Left lung (tissue), 4 donors: ENCODE measurements at regions not wholly inside any gene's neighbourhood (a gene's known extent, or its start where the extent isn't known, plus 50 kb on each side); places are given as distances from the start of the nearest gene placed in this dataset.

ENCODE experiments used
- ATAC-seq: fragments of 200-7000 bp; cut with Tn5 transposase; one replicate; pipeline ENCODE4 v1.9.1; 2020; ENCODE audit warnings: moderate library complexity
- DNase-seq, 4 donors: peaks; one replicate each; pipeline ENCODE4 v3.0.0-alpha.2; 2013 to 2020
- H3K27ac ChIP-seq, 2 donors: fragments of 200-600 bp; sonication (generic) in 1 of 2; one replicate each; pipeline versions ENCODE4 v1.5.0 to v1.8.0; 2020 to 2021
- H3K27me3 ChIP-seq, 2 donors: fragments of 200-600 bp; sonication (generic) in 1 of 2; one replicate each; pipeline versions ENCODE4 v1.5.0 to v1.8.0; 2020 to 2021
- H3K36me3 ChIP-seq, 2 donors: fragments of 200-600 bp; sonication (generic) in 1 of 2; one replicate each; pipeline versions ENCODE4 v1.5.0 to v1.8.0; 2020 to 2021
- H3K4me1 ChIP-seq, 2 donors: fragments of 200-600 bp; one replicate each; pipeline ENCODE4 v1.8.0; 2021
- H3K4me3 ChIP-seq, 2 donors: fragments of 200-600 bp; sonication (generic) in 1 of 2; one replicate each; pipeline versions ENCODE4 v1.5.0 to v1.8.0; 2020 to 2021; ENCODE audit warnings: mild to moderate bottlenecking in 1 of 2
- H3K9me3 ChIP-seq, 2 donors: fragments of 200-600 bp; sonication (generic) in 1 of 2; one replicate each; pipeline versions ENCODE4 v1.5.0 to v1.8.0; 2020 to 2021
- intact Hi-C, 2 donors: fragments of 100-400 bp; cut with DNase I; formaldehyde crosslinking; loops; one replicate each; pipeline versions ENCODE4 v1.11.2 to v1.14.2; 2022
- TF ChIP-seq, protein P1 (sequence below), 2 donors: fragments of 200-600 bp; sonication (generic) in 1 of 2; IDR thresholded peaks; one replicate each; pipeline versions ENCODE4 v1.5.0 to v1.8.0; 2021; ENCODE audit warnings: antibody characterized with exemption in 2 of 2
- donor health status: DM: no; HTN: yes; CAD: no.
- donor health status: DM: no; HTN: no; CAD: no.

DNA sequence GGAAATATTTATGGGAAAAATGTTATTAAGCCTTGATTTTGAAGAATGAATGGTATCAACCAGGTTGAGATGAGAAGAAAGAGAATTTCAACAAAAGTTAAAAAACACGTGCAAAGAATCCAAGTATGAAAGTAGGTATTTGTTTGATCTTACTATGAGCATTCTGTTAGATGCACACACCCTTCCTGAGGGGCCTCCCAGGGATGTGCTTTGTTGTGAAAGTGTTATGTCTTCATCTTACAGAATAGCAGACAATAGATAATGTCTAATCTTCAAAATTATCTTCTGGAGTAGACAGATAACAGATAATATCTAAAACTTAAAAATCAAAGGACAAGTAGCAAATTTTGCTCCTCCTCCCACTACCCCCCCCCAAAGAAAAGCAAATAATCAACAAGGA lies 155.2 kb upstream of the COL3A1 start:
- Histone ChIP-seq H3K27ac (no peak overlapping the region), H3K27me3 (no peaks in the 10 kb centered on the region), H3K4me1 (no peaks in the 10 kb centered on the region), H3K36me3 (no peaks in the 10 kb centered on the region), H3K4me3 (no peak overlapping the region), H3K9me3 (peaks cover 0 to 11% of the 10 kb centered on the region in 2 donors)
- DNase-seq (no peak), ATAC-seq (no peak)
- TF ChIP-seq, protein P1, sequence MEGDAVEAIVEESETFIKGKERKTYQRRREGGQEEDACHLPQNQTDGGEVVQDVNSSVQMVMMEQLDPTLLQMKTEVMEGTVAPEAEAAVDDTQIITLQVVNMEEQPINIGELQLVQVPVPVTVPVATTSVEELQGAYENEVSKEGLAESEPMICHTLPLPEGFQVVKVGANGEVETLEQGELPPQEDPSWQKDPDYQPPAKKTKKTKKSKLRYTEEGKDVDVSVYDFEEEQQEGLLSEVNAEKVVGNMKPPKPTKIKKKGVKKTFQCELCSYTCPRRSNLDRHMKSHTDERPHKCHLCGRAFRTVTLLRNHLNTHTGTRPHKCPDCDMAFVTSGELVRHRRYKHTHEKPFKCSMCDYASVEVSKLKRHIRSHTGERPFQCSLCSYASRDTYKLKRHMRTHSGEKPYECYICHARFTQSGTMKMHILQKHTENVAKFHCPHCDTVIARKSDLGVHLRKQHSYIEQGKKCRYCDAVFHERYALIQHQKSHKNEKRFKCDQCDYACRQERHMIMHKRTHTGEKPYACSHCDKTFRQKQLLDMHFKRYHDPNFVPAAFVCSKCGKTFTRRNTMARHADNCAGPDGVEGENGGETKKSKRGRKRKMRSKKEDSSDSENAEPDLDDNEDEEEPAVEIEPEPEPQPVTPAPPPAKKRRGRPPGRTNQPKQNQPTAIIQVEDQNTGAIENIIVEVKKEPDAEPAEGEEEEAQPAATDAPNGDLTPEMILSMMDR (IDR thresholded peaks at IDR 0.05) = no peak
- intact Hi-C loops = no loop called here

DNA sequence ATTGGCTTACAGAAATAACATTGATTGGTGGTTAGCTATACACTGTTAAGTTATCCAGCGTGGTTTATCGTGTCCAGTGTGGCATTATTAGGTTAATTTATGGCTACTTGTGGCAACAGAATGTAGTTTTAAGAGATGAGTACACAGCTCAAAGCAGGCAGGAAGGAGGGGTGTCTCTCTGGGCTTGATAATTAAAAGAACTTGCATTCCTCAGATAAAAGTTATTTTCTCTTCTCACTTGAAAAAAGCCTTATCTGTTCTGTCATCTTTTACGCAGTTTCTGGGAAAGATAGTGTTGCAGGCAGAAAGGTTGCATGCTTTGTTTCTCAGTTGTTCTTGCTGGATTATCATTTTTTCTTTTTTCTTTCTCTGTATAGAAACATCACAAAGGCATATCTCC lies 154.4 kb upstream of the COL3A1 start:
- no peaks in the 10 kb centered on the region for H3K4me1 ChIP-seq
- no peak for DNase-seq
- no peaks in the 10 kb centered on the region for H3K36me3 ChIP-seq
- intact Hi-C loops = no loop called here
- no peaks in the 10 kb centered on the region for H3K27me3 ChIP-seq
- ATAC-seq = no peak
- H3K9me3 ChIP-seq = peaks cover 0 to 11% of the 10 kb centered on the region in 2 donors
- H3K4me3 ChIP-seq = no peak overlapping the region
- TF ChIP-seq, protein P1 (IDR thresholded peaks at IDR 0.05) = no peak
- H3K27ac ChIP-seq = no peak overlapping the region

DNA sequence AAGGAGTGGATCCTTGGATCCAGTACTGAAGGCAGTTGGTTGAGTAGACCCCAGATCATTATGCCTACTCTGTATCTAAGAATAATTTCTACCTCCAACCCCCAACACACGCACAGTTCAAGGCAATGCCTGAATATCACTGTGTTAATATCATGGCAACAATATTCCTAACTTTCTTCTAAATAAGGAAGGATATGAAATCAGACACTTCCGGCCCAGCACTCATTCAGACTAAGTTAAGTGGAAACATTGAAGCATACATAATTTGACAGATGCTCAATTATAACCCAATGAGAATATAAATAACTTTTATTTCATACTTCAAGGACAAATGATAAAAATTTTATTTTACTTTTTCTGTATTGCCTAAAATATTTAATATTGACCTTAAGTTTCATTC lies 153.6 kb upstream of the COL3A1 start:
- intact Hi-C loops = no loop called here
- peaks cover 0 to 11% of the 10 kb centered on the region in 2 donors for H3K9me3 ChIP-seq
- DNase-seq (no peak), ATAC-seq (no peak)
- no peaks in the 10 kb centered on the region for H3K36me3 ChIP-seq
- H3K4me3 ChIP-seq = no peak overlapping the region
- no peaks in the 10 kb centered on the region for H3K27me3 ChIP-seq
- no peak overlapping the region for H3K27ac ChIP-seq
- TF ChIP-seq, protein P1 (IDR thresholded peaks at IDR 0.05) = no peak
- no peaks in the 10 kb centered on the region for H3K4me1 ChIP-seq

DNA sequence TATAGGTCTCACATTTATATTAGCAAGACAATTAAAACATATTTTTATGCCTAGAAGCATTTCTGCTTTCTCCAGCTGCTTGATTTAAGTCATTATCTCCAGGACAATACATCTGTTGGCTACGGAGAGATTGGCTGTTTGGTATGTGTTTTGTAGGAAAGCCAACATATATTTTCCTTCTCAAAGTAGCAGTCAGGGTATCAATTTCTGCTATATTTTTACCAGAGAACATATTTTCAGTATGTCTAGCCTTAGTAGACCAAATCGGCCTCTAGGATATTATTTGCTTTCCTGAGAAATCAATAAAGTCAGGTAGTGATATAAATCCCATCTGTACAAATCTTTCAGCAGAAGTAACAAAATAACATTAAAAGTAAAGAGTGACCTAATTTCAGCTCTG lies 150.0 kb upstream of the COL3A1 start:
- Histone ChIP-seq H3K27ac (no peak overlapping the region), H3K27me3 (no peaks in the 10 kb centered on the region), H3K9me3 (peaks cover 0 to 11% of the 10 kb centered on the region in 2 donors), H3K36me3 (no peaks in the 10 kb centered on the region), H3K4me3 (no peak overlapping the region), H3K4me1 (no peaks in the 10 kb centered on the region)
- no peak for DNase-seq
- intact Hi-C loops = no loop called here
- TF ChIP-seq, protein P1 (IDR thresholded peaks at IDR 0.05) = no peak
- no peak for ATAC-seq

DNA sequence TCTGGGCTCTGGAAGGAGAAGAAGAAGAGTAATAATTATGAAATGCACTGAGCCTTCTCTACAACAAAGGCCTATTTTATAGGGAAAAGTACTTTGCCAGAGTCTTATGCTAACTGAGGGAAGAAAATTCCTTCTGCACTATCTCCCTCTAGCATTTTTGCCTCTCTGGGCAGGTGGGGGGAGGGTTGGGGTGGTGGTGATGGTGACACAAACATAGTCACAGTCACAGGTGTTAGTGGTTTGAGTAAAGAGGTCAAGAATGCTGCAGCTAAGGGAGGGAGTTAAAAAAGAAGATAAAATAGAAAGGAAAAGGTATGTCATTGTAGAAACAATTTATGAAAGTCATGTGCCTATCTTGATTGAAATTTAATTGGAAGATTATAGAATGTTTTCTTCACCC lies 140.8 kb upstream of the COL3A1 start:
- TF ChIP-seq, protein P1 (IDR thresholded peaks at IDR 0.05) = no peak
- Histone ChIP-seq H3K4me3 (no peak overlapping the region), H3K4me1 (no peaks in the 10 kb centered on the region), H3K27me3 (no peaks in the 10 kb centered on the region), H3K27ac (no peak overlapping the region), H3K36me3 (no peaks in the 10 kb centered on the region), H3K9me3 (peaks cover 0 to 39% of the 10 kb centered on the region in 2 donors)
- ATAC-seq (no peak), DNase-seq (no peak)
- intact Hi-C loops = no loop called here
